ENCODE measurements at regions not wholly inside any gene's neighbourhood (a gene's known extent, or its start where the extent isn't known, plus 50 kb on each side); places are given as distances from the start of the nearest gene placed in this dataset.

DNA sequence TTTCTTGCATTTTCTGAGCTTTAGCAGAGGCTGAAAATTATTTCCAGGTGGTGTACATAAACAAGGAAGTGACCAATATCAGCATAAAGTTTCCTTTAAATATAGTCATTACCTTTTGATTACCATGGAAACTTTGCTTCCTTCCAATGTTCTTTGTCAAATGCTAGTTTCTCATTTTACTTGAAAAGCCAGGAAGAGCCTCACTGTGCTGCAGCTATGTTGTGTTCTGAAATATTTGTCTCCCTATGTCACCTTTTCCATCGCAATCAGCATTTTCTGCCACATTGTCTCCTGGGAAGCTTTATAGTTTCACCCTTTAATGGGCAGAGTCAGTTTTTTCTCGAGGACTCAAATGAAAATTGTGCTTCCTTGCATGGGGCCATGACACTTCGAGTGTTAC lies 496.0 kb downstream of the CDH8 start:
- Histone ChIP-seq H3K4me1 (no peaks in the 10 kb centered on the region), H3K36me3 (no peaks in the 10 kb centered on the region), H3K27ac (no peak overlapping the region), H3K9me3 (no peaks in the 10 kb centered on the region), H3K27me3 (no peaks in the 10 kb centered on the region), H3K4me3 (no peak overlapping the region)
- no peak for DNase-seq
- whole genome bisulfite sequencing, 2 donors, result 51 to 62% methylated on average over 3 of the region's 3 CpGs
- intact Hi-C loops (cut with DNase I), result no loop called here
- TF ChIP-seq POLR2AphosphoS5 (IDR thresholded peaks at IDR 0.05) (no peak), CTCF (IDR thresholded peaks at IDR 0.05) (no peak), POLR2A (IDR thresholded peaks at IDR 0.05) (no peak), EP300 (IDR thresholded peaks at IDR 0.05) (no peak)

DNA sequence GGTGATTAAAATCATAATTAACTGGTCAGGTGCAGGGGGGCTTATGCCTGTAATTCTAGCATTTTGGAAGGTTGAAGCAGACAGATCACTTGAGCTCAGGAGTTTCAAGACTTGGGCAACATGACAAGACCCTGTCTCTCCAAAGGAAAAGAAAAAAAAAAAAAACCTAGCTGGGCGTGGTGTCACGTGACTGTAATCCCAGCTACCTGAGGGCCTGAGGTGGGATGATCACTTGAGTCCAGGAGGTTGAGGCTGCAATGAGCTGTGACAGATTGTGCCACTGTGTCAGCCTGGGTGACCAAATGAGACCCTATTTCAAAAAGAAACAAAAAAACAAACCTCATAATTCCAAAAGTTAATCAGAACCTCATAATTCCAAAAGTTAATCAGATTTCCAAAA lies 505.5 kb downstream of the CDH8 start:
- TF ChIP-seq POLR2AphosphoS5 (IDR thresholded peaks at IDR 0.05), result no peak
- no peak for TF ChIP-seq EP300 (IDR thresholded peaks at IDR 0.05)
- TF ChIP-seq CTCF (IDR thresholded peaks at IDR 0.05), result no peak
- no peak for TF ChIP-seq POLR2A (IDR thresholded peaks at IDR 0.05)
- no peaks in the 10 kb centered on the region for H3K27me3 ChIP-seq
- no peak overlapping the region for H3K4me3 ChIP-seq
- H3K27ac ChIP-seq, result no peak overlapping the region
- no peaks in the 10 kb centered on the region for H3K4me1 ChIP-seq
- H3K36me3 ChIP-seq, result no peaks in the 10 kb centered on the region
- WGBS, 2 donors, result 82% methylated on average over 2 of the region's 2 CpGs
- intact Hi-C loops (cut with DNase I), result no loop called here
- DNase-seq, result no peak
- H3K9me3 ChIP-seq, result peaks cover 0 to 4% (median 0%) of the 10 kb centered on the region in 4 donors

GRCh38 chr16:61500851-61501250 lies 535.4 kb downstream of the CDH8 start:
- Histone ChIP-seq H3K4me3 (no peak overlapping the region), H3K9me3 (peaks cover 0 to 2% (median 0%) of the 10 kb centered on the region in 4 donors), H3K27me3 (no peaks in the 10 kb centered on the region), H3K27ac (no peak overlapping the region), H3K4me1 (no peaks in the 10 kb centered on the region), H3K36me3 (no peaks in the 10 kb centered on the region)
- no peak for DNase-seq
- intact Hi-C loops (cut with DNase I), result no loop called here
- 48 to 68% methylated on average over 2 of the region's 2 CpGs for WGBS, 2 donors
- no peak for TF ChIP-seq POLR2AphosphoS5 (IDR thresholded peaks at IDR 0.05)
- no peak for TF ChIP-seq POLR2A (IDR thresholded peaks at IDR 0.05)
- no peak for TF ChIP-seq CTCF (IDR thresholded peaks at IDR 0.05)
- TF ChIP-seq EP300 (IDR thresholded peaks at IDR 0.05), result no peak

DNA sequence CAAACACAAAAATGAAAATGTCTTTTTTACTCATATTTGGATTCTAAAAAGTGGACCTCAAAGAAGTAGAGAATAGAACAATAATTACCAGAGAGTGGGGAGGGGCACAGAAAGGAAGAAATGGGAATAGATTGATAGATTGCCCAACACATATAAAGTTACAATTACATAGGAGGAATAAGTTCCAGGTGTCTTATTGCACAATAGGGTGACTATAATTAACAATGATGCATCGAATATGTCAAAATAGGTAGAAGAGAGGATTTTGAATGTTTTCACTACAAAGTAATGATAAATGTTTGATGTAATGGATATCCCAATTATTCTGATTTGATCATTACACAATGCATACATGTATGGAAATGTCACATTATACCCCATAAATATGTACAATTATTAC lies 556.0 kb downstream of the CDH8 start:
- WGBS, 2 donors, result 87 to 90% methylated on average over 1 of the region's 1 CpG
- TF ChIP-seq EP300 (IDR thresholded peaks at IDR 0.05), result no peak
- TF ChIP-seq POLR2A (IDR thresholded peaks at IDR 0.05), result no peak
- no peak for TF ChIP-seq CTCF (IDR thresholded peaks at IDR 0.05)
- TF ChIP-seq POLR2AphosphoS5 (IDR thresholded peaks at IDR 0.05), result no peak
- Histone ChIP-seq H3K4me1 (no peaks in the 10 kb centered on the region), H3K27ac (no peak overlapping the region), H3K27me3 (no peaks in the 10 kb centered on the region), H3K4me3 (no peak overlapping the region), H3K36me3 (no peaks in the 10 kb centered on the region), H3K9me3 (no peaks in the 10 kb centered on the region)
- intact Hi-C loops (cut with DNase I), result no loop called here
- DNase-seq, result no peak

DNA sequence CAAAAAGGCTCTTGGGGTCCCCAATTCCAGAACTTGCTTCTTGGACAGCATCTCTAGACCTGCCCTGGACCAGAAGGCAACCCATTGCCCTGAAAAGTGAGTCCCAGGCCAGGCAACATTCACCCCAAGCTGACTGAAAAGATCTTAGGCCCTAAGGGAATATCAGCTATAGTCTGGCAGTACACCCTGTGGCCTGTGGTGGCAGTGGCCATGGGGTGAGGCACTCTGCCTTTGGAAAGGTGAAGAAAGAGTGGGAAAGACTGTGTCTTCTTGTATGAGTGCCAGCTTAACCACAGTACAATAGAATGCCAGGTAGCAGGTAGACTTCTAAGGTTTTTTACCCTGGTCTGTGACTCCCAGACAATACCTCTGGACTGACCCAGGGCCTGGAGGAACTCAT lies 564.5 kb downstream of the CDH8 start:
- Histone ChIP-seq H3K4me3 (no peak overlapping the region), H3K27me3 (no peaks in the 10 kb centered on the region), H3K4me1 (no peaks in the 10 kb centered on the region), H3K36me3 (no peaks in the 10 kb centered on the region), H3K27ac (no peak overlapping the region), H3K9me3 (peaks cover 0 to 3% (median 0%) of the 10 kb centered on the region in 4 donors)
- intact Hi-C loops (cut with DNase I), result no loop called here
- DNase-seq, result no peak
- TF ChIP-seq POLR2AphosphoS5 (IDR thresholded peaks at IDR 0.05), result no peak
- no peak for TF ChIP-seq POLR2A (IDR thresholded peaks at IDR 0.05)
- no peak for TF ChIP-seq EP300 (IDR thresholded peaks at IDR 0.05)
- no peak for TF ChIP-seq CTCF (IDR thresholded peaks at IDR 0.05)
